GM21723 (cell line): ENCODE measurements at regions not wholly inside any gene's neighbourhood (a gene's known extent, or its start where the extent isn't known, plus 50 kb on each side); places are given as distances from the start of the nearest gene placed in this dataset.
"Not testable (repeated sequence)": the region's sequence is repeated elsewhere in the genome, so short reads cannot be mapped to it uniquely, and the experiment has no call there.

ENCODE experiments used
- ATAC-seq: cut with Tn5 transposase; IDR thresholded peaks from one replicate; pipeline ENCODE4 v1.9.1; 2021; ENCODE audit warnings: mild to moderate bottlenecking, moderate library complexity; ENCODE audit not compliant: unreplicated experiment

- ATAC-seq, result not testable (repeated sequence)
These were observed 189.1 kb downstream of the DUSP10 start for GRCh38 chr1:221552792-221553191.

DNA sequence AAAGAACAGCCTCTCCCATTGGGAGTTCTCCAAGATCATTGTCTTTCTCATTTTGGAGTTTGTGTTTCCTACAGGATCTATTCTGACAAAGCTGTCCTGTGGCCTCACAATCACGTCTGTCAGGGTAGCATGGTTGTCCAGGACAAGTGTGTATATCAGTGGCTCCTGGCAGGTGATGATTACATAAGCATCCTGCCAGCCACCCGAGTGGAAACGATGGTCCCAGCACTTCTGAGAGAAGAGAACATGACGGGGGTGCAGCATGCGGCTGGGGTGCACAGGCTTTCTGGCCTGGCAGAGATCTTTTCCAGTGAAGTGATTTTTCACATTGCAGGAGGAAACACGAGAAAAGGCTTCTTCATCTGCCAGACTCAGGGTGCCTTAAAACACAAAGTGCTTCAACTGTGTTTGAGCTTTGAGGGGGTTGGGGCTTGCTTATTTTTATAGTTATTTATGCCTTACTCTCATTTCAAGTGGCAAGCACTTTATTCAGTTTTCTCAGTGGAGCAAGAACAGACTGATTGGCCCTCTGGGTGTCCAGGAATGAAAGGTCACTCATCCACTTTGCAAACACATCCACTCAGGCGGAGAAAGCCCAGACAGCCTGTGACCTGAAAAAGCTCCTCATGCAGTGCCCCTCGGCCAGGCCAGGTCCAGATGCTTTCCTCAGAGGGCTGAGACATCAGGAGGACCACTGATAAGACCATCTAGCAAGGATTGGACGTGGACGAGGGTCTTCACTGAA, 186.0 kb downstream of the DUSP10 start:
- ATAC-seq, result no peak

GRCh38 chr1:221556435-221556834, 185.5 kb downstream of the DUSP10 start:
- ATAC-seq, result no peak

- ATAC-seq, result no peak
These were observed 184.9 kb downstream of the DUSP10 start for GRCh38 chr1:221557013-221557412.

DNA sequence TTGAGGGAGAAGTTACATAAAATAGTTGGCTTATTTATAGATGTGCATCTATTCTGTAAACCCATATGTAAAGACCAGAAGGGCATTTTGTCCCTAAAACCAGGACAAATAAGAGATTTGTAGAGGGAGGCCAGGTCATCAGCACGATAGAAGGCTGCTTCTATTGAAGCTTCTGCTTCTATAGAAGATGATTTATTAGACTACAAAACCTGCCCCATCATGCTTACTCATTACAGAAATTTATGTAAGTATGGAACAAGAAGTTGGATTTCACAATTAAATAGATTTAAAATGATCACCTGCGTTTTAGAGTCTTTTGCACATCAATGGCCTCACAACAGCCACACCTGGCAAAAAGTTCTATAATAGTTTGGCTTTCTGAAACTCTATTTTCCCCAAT, 183.5 kb downstream of the DUSP10 start:
- ATAC-seq, result no peak

DNA sequence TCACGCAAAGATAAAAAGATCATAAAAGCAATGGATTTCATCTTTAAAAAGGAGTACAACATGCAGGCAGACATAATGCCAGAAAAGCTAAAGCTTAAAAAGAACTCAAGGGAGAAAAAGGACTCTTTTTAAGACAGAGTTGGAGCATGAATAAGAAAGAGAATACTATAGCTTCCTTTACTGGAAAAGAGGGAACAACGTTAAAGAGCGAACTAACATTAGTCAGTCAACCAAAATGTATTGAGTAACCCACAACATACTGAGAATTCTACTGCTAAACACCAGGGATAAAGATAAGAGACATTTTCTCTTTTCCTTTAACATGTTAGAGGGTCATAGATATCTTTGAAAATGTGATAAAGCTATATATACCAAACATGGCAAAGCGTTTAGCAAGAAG, 182.0 kb downstream of the DUSP10 start:
- no peak for ATAC-seq

DNA sequence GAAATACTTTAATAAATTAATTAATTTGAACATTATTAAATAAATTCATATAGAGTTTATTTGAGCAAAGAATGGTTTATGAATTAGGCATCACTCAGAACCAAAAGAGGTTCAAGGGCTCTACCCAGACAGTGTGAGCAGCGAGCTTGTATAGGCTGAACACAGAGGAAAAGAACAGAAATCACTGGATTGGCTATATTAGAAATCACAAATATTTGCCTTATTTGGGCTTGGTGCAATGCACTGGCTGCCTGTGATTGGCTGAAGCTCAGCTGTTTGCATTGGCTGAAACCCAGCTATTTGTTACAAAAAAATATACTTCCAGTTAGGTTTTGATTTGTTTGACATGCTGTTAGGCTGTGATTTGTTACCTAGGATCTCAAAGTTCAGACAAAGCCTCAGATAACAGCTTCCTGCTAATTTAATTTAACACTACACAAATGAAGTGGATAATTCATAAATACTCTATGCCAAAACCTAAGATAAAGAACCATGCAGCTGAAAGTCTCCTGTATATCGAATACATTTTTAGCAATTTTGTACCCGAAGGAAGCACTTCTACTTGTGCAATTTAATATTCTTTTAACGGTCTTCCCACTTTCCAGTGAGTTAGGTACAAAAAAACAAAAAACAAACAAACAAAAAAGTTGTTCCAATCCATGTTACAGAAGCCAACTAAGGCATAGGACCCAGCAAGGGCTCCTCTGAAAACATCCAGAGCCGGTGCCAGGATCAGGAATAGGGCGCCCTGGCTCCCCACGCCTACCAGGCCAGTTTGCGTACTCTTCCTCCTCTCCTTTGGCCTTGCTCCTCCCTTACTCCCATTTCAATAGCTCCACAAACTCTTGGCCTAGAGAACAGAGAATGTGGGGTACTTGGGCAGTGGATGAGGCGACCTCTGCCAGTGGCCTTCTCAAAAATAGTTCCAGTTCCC, 179.1 kb downstream of the DUSP10 start:
- ATAC-seq, result no peak

GRCh38 chr1:221563476-221563921, 178.4 kb downstream of the DUSP10 start:
- no peak for ATAC-seq

- no peak for ATAC-seq
These were observed 177.0 kb downstream of the DUSP10 start for GRCh38 chr1:221564891-221565290.

DNA sequence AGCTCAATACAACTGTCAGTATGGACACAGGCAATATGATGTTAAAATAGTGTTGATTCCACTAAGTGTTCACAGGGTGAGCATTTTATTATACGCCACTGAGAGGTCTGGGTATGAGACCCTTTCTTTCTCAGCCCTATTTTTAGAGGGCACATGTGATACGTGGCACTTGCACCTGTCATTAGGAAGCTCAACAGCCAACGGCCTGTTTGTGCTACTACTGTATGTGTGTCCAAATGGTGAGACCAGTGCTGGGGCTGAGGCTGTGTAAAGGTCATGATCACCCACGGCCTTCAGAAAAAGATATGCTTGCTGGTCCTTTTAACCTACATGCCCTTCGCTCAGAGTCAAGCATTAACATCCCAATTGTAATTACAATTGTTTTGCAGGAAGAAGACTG, 176.2 kb downstream of the DUSP10 start:
- ATAC-seq, result no peak

DNA sequence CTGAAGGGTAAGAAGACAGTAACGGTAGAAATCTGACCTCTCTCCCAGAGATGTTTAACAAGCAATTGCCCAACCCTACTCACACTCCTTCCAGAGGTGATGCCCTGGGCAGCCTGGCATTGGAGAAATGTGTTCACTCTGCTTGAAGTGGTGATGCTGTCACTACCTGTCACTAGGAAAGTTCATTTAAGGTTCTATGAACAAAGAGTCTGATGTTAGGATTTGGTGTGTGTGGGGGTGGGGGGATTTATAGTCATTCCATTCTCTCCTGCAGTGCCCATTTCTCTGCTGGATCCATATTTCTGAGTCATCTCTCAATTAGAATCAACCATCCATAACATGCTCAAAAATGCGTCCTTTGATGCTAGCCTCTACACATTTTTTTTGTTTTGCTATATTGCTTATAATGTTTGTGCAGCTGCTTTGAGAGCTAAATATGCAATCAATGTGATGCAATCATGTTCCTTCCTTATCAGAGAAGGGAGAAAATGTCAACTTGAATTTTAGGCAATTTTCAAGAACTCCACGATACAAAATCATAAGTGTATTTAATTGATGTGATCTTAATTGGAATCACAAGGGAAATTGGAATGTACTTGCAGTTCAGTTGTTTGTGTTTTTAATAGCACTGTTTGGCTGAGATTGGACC, 173.9 kb downstream of the DUSP10 start:
- no peak for ATAC-seq

DNA sequence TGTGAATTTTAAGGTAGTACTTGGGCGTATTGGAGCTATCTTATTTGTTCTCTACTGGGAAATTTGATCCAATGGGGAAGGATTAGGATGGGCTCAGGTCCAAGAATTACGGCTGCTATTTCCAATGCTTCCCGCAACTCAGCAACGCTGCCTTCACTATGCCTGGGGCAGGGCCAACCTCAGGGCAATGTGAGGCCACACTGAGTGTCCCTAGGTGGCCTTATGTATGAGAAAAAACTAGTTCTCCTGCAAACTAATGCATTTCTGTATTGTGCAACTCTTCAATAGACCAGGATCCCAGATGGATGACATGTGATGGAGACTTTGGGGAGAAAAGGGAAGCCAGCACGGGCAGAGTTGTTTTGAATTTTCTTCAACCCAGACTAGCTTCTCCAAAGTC, 168.1 kb downstream of the DUSP10 start:
- ATAC-seq, result no peak

DNA sequence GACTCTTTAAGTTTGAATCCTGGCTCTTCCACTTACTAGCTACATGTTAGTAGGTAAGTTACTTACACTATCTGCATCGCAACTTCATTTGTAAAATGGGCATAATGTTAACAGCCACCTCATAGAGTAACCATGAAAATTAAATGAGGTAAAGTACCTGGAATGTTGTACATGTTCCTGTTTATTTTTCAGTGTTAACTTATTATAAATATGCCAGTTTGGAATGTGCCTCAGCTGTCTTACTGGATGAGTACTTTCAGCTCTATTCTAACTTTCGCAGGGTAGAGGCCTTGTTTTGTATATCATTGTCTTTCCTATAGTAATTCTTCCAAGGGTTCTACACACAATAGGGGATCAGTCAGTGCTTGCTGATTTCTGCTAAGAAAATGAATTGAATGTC, 167.4 kb downstream of the DUSP10 start:
- ATAC-seq, result no peak

DNA sequence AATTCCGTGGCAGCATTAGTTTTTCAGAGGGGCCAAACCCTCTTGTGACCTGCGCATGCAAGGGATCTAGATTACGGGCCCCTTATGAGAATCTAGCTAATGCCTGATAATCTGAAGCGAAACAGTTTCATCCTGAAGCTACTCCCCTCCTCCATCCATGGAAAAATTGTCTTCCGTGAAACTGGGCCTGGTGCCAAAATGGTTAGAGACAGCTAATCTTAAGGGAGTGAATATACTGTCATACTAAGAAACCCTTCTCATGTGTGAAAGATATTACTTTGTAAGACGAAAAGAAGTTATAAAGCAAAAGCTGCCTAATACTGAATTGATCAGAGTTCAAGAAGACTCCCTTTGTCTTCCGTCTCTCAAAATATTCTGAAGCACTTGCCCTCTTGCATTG, 166.3 kb downstream of the DUSP10 start:
- no peak for ATAC-seq

DNA sequence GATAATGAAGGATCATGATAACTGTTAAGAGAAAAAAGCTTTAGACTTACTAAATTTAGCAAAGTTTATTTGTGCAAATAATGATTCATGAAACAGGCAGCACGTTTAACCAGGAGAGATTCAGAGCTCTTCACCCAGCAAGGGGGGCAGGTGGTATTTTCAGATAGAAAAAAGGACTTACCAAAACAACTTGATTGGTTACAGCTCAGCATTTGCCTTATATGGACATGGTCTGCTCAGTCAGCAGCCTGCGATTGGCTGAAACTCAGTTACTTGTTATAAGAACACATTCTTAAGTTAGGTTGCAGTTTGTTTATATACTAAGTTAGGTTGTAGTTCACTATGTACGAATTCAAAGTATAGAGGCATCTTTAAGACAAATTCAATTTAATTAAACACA, 165.6 kb downstream of the DUSP10 start:
- no peak for ATAC-seq

DNA sequence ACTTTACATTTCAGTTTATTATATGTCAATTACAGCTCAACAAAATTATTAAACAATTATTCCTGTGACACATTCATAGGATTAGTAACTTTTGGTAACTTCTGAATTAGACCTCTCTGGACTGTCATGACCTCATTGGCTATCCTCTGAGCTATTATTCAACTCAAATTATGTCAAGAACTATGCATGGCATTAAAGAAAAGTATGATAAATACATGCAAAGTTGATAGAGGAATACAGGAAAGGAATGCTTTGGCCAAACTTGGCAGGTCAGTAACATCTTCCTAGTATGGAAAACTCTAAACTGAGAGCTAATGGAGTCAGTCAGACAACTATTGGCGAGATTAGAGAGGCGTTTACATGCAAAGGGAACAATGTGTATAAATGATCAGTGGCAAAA, 158.4 kb downstream of the DUSP10 start:
- ATAC-seq, result no peak

DNA sequence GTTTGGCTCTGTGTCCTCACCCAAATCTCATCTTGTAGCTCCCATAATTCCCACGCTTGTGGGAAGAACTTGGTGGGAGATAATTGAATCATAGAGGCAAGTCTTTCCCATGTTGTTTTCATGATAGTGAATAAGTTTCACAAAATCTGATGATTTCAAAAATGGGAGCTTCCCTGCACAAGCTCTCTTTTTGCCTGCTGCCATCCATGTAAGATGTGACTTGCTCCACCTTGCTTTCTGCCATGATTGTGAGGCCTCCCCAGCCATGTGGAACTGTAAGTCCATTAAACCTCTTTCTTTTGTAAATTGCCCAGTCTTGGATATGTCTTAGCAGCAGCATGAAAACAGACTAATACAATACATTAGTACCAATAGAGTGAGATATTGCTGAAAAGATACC, 154.9 kb downstream of the DUSP10 start:
- ATAC-seq, result not testable (repeated sequence)

GRCh38 chr1:221591250-221591649, 150.6 kb downstream of the DUSP10 start:
- ATAC-seq, result not testable (repeated sequence)

DNA sequence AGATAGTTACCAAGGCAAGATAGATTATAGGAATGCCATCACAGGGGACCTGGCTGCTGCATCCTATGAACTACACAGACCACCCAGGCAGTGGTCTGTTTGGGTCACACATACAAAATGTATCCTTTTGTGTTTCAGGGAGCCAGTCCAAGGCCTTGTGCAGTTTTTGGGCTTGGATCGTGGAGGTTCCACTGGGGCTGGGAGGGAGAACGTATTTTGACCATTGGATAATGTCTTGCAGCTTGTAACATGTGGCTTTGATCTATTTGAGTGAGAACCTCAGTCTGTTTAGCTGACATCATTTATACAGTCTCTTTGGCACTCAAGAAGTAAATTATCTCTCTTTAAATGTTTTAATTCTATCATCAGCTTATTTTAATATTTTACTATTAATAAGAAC, 147.3 kb downstream of the DUSP10 start:
- no peak for ATAC-seq

DNA sequence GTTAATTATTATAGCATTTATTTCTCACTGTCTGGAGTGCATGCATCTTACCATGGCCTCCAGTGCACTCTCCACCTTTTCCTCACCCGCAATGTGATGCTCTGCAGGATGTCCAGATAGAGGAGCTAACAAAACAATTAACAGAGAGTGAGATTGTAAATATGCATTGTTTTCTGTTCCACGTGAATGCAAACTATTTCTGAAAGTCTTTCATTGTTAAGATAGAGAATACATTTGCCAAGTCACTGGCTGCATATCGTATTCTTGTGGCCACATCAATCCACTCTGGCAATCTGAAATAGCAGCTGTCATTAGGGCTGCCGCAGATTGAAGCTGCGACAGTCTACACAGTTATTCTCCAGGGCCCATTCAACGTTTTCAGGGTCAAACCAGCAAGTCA, 143.8 kb downstream of the DUSP10 start:
- no peak for ATAC-seq

DNA sequence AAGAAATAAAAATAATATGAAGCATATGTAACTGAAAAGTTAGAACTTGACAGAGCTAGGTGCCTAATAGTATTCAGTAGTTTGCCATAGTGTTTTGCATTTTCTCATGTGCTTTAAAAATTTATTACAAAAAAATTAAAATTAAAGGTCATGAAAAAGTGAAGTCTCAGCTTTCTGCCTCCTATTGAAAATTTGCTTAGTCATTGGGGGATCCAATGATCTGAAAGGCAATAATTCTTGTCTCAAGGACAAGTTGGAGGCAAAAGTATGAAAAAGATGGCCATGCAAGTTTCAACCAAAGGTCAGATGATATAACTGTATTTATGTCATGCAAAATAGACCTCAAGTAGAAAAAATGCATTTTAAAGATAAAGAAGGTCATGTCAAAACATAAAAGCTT, 140.7 kb downstream of the DUSP10 start:
- ATAC-seq, result no peak

- no peak for ATAC-seq
These were observed 139.1 kb downstream of the DUSP10 start for GRCh38 chr1:221602830-221603229.
